ENCODE measurements at regions not wholly inside any gene's neighbourhood (a gene's known extent, or its start where the extent isn't known, plus 50 kb on each side); places are given as distances from the start of the nearest gene placed in this dataset.

DNA sequence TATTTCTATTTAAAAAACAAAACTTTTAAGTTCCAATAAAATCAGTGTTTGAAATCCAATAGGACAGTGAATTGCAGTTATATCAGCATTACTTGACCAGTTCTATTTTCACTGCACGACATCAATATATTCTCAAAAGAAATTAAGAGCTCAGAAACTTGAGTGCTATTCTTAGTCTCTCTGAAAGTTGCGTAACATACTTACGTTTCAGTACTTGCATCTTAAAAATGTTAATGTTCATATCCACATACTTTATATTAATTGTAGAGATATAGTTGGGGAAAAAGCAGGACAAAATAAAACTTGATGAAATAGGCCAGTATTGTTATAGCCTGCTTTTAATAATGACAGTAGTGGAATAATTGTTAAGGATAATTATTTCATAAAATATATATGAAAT lies 720.5 kb upstream of the PCDH9 start:
- H3K4me3 ChIP-seq (ENCODE audit: insufficient read depth, low read length, poor library complexity, severe bottlenecking): no peak overlapping the region
- H3K36me3 ChIP-seq (ENCODE audit: low read length): no peaks in the 10 kb centered on the region
- H3K9ac ChIP-seq (ENCODE audit: low read length): no peak overlapping the region
- H3F3A ChIP-seq (ENCODE audit: insufficient read depth): no peaks in the 10 kb centered on the region
- no peaks in the 10 kb centered on the region for H3K9me2 ChIP-seq (replicated peaks; ENCODE audit: insufficient read depth, low read length)
- no peak overlapping the region for H3K27ac ChIP-seq (ENCODE audit: low read depth, low read length)
- no peaks in the 10 kb centered on the region for H3K79me2 ChIP-seq (ENCODE audit: insufficient read depth, low read length)
- H3K9me3 ChIP-seq (ENCODE audit: insufficient read depth, low read length): no peaks in the 10 kb centered on the region
- TF ChIP-seq, protein P1, sequence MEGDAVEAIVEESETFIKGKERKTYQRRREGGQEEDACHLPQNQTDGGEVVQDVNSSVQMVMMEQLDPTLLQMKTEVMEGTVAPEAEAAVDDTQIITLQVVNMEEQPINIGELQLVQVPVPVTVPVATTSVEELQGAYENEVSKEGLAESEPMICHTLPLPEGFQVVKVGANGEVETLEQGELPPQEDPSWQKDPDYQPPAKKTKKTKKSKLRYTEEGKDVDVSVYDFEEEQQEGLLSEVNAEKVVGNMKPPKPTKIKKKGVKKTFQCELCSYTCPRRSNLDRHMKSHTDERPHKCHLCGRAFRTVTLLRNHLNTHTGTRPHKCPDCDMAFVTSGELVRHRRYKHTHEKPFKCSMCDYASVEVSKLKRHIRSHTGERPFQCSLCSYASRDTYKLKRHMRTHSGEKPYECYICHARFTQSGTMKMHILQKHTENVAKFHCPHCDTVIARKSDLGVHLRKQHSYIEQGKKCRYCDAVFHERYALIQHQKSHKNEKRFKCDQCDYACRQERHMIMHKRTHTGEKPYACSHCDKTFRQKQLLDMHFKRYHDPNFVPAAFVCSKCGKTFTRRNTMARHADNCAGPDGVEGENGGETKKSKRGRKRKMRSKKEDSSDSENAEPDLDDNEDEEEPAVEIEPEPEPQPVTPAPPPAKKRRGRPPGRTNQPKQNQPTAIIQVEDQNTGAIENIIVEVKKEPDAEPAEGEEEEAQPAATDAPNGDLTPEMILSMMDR (IDR thresholded peaks at IDR 0.05; ENCODE audit: insufficient read depth, low read length, poor library complexity, severe bottlenecking): no peak
- TF ChIP-seq EZH2phosphoT487 (conservative IDR thresholded peaks at IDR 0.05; ENCODE audit: low read length): no peak
- H4K20me1 ChIP-seq (ENCODE audit: low read depth, low read length): no peaks in the 10 kb centered on the region
- peak overlapping the region; percentile 30 for H2AFZ ChIP-seq (ENCODE audit: low read depth, low read length, severe bottlenecking)
- H3K4me2 ChIP-seq (ENCODE audit: low read depth, low read length, poor library complexity, severe bottlenecking): no peak overlapping the region
- H3K27me3 ChIP-seq (ENCODE audit: low read length): no peaks in the 10 kb centered on the region

DNA sequence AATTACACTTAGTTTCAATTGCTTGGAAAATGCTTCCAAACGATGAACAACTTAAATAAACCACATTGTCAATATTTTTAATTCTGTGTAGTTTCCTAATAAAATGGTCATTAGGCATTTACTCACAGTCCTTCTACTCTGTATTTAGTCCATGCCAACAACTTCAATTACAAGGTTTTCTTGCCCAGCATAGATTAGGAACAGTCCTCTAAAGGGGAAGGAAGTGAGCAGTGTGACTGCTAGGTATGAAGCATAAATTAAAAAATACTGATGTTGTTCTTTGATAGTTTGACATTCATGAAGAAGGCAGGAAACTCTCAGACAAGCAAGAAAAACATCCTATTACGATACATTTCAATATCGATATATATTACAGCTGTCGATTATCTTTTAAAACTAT lies 716.0 kb upstream of the PCDH9 start:
- H4K20me1 ChIP-seq (ENCODE audit: low read depth, low read length): no peaks in the 10 kb centered on the region
- H3K27ac ChIP-seq (ENCODE audit: low read depth, low read length): no peak overlapping the region
- H3K27me3 ChIP-seq (ENCODE audit: low read length): no peaks in the 10 kb centered on the region
- no peak overlapping the region for H2AFZ ChIP-seq (ENCODE audit: low read depth, low read length, severe bottlenecking)
- H3K79me2 ChIP-seq (ENCODE audit: insufficient read depth, low read length): no peaks in the 10 kb centered on the region
- no peak overlapping the region for H3K9ac ChIP-seq (ENCODE audit: low read length)
- no peaks in the 10 kb centered on the region for H3F3A ChIP-seq (ENCODE audit: insufficient read depth)
- H3K9me3 ChIP-seq (ENCODE audit: insufficient read depth, low read length): no peaks in the 10 kb centered on the region; the same call in 1 of the 2 replicates
- no peak overlapping the region for H3K4me2 ChIP-seq (ENCODE audit: low read depth, low read length, poor library complexity, severe bottlenecking)
- no peak for TF ChIP-seq EZH2phosphoT487 (conservative IDR thresholded peaks at IDR 0.05; ENCODE audit: low read length)
- TF ChIP-seq, protein P1 (IDR thresholded peaks at IDR 0.05; ENCODE audit: insufficient read depth, low read length, poor library complexity, severe bottlenecking): no peak
- no peak overlapping the region for H3K4me3 ChIP-seq (ENCODE audit: insufficient read depth, low read length, poor library complexity, severe bottlenecking)
- no peaks in the 10 kb centered on the region for H3K9me2 ChIP-seq (replicated peaks; ENCODE audit: insufficient read depth, low read length)
- no peaks in the 10 kb centered on the region for H3K36me3 ChIP-seq (ENCODE audit: low read length)

DNA sequence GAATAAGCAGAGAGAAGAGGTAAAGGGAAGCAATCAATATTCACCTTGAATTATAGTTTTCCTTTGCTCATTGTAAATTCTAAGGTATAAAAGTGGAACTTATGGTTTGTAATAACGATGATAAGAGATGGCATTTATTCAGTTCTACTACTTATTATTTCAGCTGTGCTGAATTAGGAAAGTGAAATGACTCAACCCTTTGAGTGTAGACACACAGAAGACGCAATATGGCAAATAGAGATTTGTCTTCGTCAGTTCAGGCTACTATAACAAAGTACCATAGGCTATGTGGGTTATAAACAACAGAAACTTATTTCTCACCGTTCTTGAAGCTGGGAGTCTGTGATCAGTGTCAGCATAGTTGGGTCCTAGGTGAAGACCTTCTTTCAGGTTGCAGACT lies 713.0 kb upstream of the PCDH9 start:
- TF ChIP-seq, protein P1 (IDR thresholded peaks at IDR 0.05; ENCODE audit: insufficient read depth, low read length, poor library complexity, severe bottlenecking): no peak
- no peak for TF ChIP-seq EZH2phosphoT487 (conservative IDR thresholded peaks at IDR 0.05; ENCODE audit: low read length)

More for the DNA sequence above, 713.0 kb upstream of the PCDH9 start:
- Histone ChIP-seq H3K9me2 (replicated peaks; ENCODE audit: insufficient read depth, low read length) (no peaks in the 10 kb centered on the region), H3K9ac (ENCODE audit: low read length) (no peak overlapping the region), H3K79me2 (ENCODE audit: insufficient read depth, low read length) (no peaks in the 10 kb centered on the region), H3K36me3 (ENCODE audit: low read length) (no peaks in the 10 kb centered on the region), H3K27ac (ENCODE audit: low read depth, low read length) (no peak overlapping the region), H3K4me3 (ENCODE audit: insufficient read depth, low read length, poor library complexity, severe bottlenecking) (no peak overlapping the region), H3K27me3 (ENCODE audit: low read length) (no peaks in the 10 kb centered on the region), H3F3A (ENCODE audit: insufficient read depth) (no peaks in the 10 kb centered on the region), H4K20me1 (ENCODE audit: low read depth, low read length) (no peaks in the 10 kb centered on the region), H3K9me3 (ENCODE audit: insufficient read depth, low read length) (no peaks in the 10 kb centered on the region; the same call in 1 of the 2 replicates), H3K4me2 (ENCODE audit: low read depth, low read length, poor library complexity, severe bottlenecking) (no peak overlapping the region), H2AFZ (ENCODE audit: low read depth, low read length, severe bottlenecking) (no peak overlapping the region)
